ENCODE measurements at regions not wholly inside any gene's neighbourhood (a gene's known extent, or its start where the extent isn't known, plus 50 kb on each side); places are given as distances from the start of the nearest gene placed in this dataset.

GRCh38 chr16:73231379-73231778 is 183.5 kb upstream of the ZFHX3 start:
- Histone ChIP-seq H3K9ac (ENCODE audit: control insufficient read depth, insufficient read depth, low read length) (no peak overlapping the region), H3K4me2 (ENCODE audit: control insufficient read depth, insufficient read depth) (no peak overlapping the region), H3K79me2 (ENCODE audit: control insufficient read depth, insufficient read depth, low read length) (no peaks in the 10 kb centered on the region), H3K36me3 (ENCODE audit: control insufficient read depth in 2 of 2, insufficient read depth in 2 of 2, low read length in 1 of 2) (no peaks in the 10 kb centered on the region), H2AFZ (ENCODE audit: control insufficient read depth, low read depth, low read length) (no peak overlapping the region), H3K9me3 (replicated peaks; ENCODE audit: control insufficient read depth, insufficient read depth, low read length) (no peaks in the 10 kb centered on the region), H3K27ac (ENCODE audit: control insufficient read depth, insufficient read depth) (no peak overlapping the region), H3K27me3 (replicated peaks in 1 of 2; ENCODE audit: control insufficient read depth in 2 of 2, insufficient read depth in 2 of 2, low read length in 1 of 2) (no peaks in the 10 kb centered on the region), H4K20me1 (ENCODE audit: control insufficient read depth, insufficient read depth) (no peaks in the 10 kb centered on the region), H3K4me1 (ENCODE audit: control insufficient read depth, insufficient read depth, low read length) (no peaks in the 10 kb centered on the region), H3K4me3 (no peak overlapping the region)
- intact Hi-C loops (cut with micrococcal nuclease; ENCODE audit: unreplicated experiment), result no loop called here
- in situ Hi-C loops (cut with MboI), result no loop called here
- no TSS peak for BruUV-seq (replicated peaks)
- no peak for ATAC-seq
- DNase-seq (ENCODE audit: low read depth, low spot score), result no peak
- TF ChIP-seq POLR2A (IDR thresholded peaks at IDR 0.05; ENCODE audit: low read depth, low read length), result no peak
- TF ChIP-seq PBX3 (IDR thresholded peaks at IDR 0.05; ENCODE audit: insufficient replicate concordance, low read depth, low read length), result no peak
- ChIA-PET SMC1A (ENCODE audit: uncharacterized antibody, unreplicated experiment) (no interaction called here), POLR2A (no interaction called here), CTCF (interaction anchor here (1.1 kb wide), 1 partner anchor 399 kb away, joined by 4 read pairs; no protein-coding TSS in a partner anchor), RAD21 (ENCODE audit: unreplicated experiment) (no interaction called here)
- no peak for FAIRE-seq
- WGBS (ENCODE audit: insufficient coverage, insufficient replicate concordance, low lambda C conversion rate, missing lambda C conversion rate), result 53% methylated on average over 11 of the region's 11 CpGs

GRCh38 chr16:73230651-73231050 is 182.7 kb upstream of the ZFHX3 start:
- Histone ChIP-seq H3K27ac (ENCODE audit: control insufficient read depth, insufficient read depth) (no peak overlapping the region), H4K20me1 (ENCODE audit: control insufficient read depth, insufficient read depth) (no peaks in the 10 kb centered on the region), H3K27me3 (replicated peaks in 1 of 2; ENCODE audit: control insufficient read depth in 2 of 2, insufficient read depth in 2 of 2, low read length in 1 of 2) (no peaks in the 10 kb centered on the region), H2AFZ (ENCODE audit: control insufficient read depth, low read depth, low read length) (no peak overlapping the region), H3K9ac (ENCODE audit: control insufficient read depth, insufficient read depth, low read length) (no peak overlapping the region), H3K79me2 (ENCODE audit: control insufficient read depth, insufficient read depth, low read length) (no peaks in the 10 kb centered on the region), H3K4me3 (no peak overlapping the region), H3K4me2 (ENCODE audit: control insufficient read depth, insufficient read depth) (no peak overlapping the region), H3K36me3 (ENCODE audit: control insufficient read depth in 2 of 2, insufficient read depth in 2 of 2, low read length in 1 of 2) (no peaks in the 10 kb centered on the region), H3K9me3 (replicated peaks; ENCODE audit: control insufficient read depth, insufficient read depth, low read length) (no peaks in the 10 kb centered on the region), H3K4me1 (ENCODE audit: control insufficient read depth, insufficient read depth, low read length) (no peaks in the 10 kb centered on the region)
- TF ChIP-seq TAF1 (IDR thresholded peaks at IDR 0.05; ENCODE audit: borderline replicate concordance, low read depth, low read length) (no peak), TCF7 (IDR thresholded peaks at IDR 0.05; ENCODE audit: borderline replicate concordance) (no peak), CHD4 (IDR thresholded peaks at IDR 0.05) (no peak), SPI1 (IDR thresholded peaks at IDR 0.05; ENCODE audit: borderline replicate concordance, insufficient read depth, low read depth, low read length) (no peak), CEBPB (IDR thresholded peaks at IDR 0.05; ENCODE audit: borderline replicate concordance in 1 of 2, low read depth in 2 of 2, low read length in 2 of 2) (no peak), JUND (IDR thresholded peaks at IDR 0.05; ENCODE audit: low read depth, low read length) (no peak), HDGF (IDR thresholded peaks at IDR 0.05) (no peak), CHD1 (IDR thresholded peaks at IDR 0.05; ENCODE audit: low read depth, low read length) (no peak), E4F1 (IDR thresholded peaks at IDR 0.05; ENCODE audit: borderline replicate concordance, partially characterized antibody) (no peak), SUZ12 (IDR thresholded peaks at IDR 0.05; ENCODE audit: unreplicated experiment) (no peak), MTA3 (IDR thresholded peaks at IDR 0.05; ENCODE audit: borderline replicate concordance, low read length) (no peak), ZSCAN29 (IDR thresholded peaks at IDR 0.05) (no peak), WRNIP1 (IDR thresholded peaks at IDR 0.05; ENCODE audit: borderline replicate concordance, low read depth, low read length) (no peak)
- ATAC-seq, result no peak
- 35% methylated on average over 7 of the region's 7 CpGs for WGBS (ENCODE audit: insufficient coverage, insufficient replicate concordance, low lambda C conversion rate, missing lambda C conversion rate)
- in situ Hi-C loops (cut with MboI) (no loop called here), intact Hi-C loops (cut with micrococcal nuclease; ENCODE audit: unreplicated experiment) (no loop called here)
- ChIA-PET POLR2A (no interaction called here), RAD21 (ENCODE audit: unreplicated experiment) (no interaction called here), SMC1A (ENCODE audit: uncharacterized antibody, unreplicated experiment) (no interaction called here), CTCF (interaction anchor here (1.1 kb wide), 1 partner anchor 398 kb away, joined by 4 read pairs; no protein-coding TSS in a partner anchor)
- no TSS peak for BruUV-seq (replicated peaks)
- no peak for FAIRE-seq
- DNase-seq (ENCODE audit: low read depth, low spot score), result no peak
